PC-3 (cell line): ENCODE measurements at regions not wholly inside any gene's neighbourhood (a gene's known extent, or its start where the extent isn't known, plus 50 kb on each side); places are given as distances from the start of the nearest gene placed in this dataset.

Source experiments
- CTCF ChIP-seq: fragments of 300-600 bp; sonication (generic); conservative IDR thresholded peaks from 2 replicates; pipeline ENCODE4 v1.5.1; 2017; ENCODE audit warnings: antibody characterized with exemption, low read depth, mild to moderate bottlenecking, low read length
- EZH2phosphoT487 ChIP-seq: fragments of 300-600 bp; sonication (generic); IDR thresholded peaks from 2 replicates; pipeline ENCODE4 v1.6.1; 2018; ENCODE audit warnings: mild to moderate bottlenecking, antibody characterized with exemption, low read length, borderline replicate concordance

GRCh38 chr5:8660133-8660893, 791.4 kb downstream of the MTRR start:
- TF ChIP-seq EZH2phosphoT487 (no peak), CTCF (no peak)
